ENCODE measurements at regions not wholly inside any gene's neighbourhood (a gene's known extent, or its start where the extent isn't known, plus 50 kb on each side); places are given as distances from the start of the nearest gene placed in this dataset.

DNA sequence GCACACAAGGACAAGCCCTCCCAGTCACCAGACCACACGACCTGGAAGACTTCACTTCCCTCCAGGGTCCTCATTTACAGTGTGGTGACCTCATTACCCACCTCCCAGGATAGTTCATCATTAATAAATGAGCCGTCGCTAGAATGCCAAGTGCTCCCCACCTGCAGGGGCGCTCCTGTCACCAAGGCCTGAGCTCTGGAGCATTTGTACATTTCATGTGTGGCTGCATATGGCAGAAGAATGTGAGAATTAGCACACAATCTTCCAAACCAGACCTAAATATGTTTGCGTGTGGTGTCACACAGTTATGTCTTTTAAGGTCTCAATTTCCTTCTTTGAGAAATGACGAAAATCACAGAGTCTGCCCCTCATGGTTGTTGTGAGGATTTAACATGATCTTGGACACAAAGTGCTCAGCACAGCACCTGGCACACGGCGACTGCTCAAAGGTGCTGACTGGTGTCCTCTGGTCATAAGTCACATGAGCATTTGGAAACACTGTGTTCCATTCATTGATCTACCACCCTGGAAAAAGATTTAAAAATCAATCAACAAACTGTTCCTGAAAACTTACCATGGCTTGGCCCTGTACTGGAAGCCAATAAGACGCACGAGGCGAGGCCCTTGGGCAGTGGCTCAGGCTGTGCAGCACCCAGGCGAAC is 150.6 kb upstream of the SPACA7 start:
- no peak for FAIRE-seq

DNA sequence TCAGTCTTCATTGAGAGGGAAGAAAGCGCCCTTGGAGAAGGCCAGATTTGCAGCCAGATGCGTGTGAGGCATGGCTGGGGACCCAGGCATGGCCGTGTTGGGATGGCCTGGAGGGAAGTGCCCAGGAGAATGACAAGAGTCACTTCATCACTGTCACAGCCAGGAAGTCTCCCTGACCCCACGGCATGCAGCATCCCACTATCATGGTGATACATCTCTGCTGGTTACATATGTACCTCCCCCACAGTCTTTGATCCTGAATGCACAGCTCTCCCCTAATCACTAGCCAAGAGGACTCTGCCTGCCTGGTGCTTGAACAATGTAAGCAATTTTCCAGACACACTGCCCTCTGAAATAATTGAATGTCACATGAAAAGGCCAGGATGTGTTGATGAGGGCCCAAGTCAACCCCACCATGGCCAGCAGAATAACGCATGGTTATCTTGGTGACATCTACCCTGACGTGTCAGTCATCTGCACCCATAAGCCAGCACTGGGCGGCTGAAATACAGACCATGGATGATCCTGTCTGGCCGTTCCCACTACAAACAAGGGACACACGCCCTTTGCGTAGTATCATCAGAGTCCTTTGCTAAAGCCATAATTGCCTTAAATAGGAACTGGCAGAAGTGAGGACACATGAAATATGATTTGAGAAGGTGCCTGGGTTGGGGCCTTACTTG is 149.7 kb upstream of the SPACA7 start:
- FAIRE-seq = no peak

DNA sequence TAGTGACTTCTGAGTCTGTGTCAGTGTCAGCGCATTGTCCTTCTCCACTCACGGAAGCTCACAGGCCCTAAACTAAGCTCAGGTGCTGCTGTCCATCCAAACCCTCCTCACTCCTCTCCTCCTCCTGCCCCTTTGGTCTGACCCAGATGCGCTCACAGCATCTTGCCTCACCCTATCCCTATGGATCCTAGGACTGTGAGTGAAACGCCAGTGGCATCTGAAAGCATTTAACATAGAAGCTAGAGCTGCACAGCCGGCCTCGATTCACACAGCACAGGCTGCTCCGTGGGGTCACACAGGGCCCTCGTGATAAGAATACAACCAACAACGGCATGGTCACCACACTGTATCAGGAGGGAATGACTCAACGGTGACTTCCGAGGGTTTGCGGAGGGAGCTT is 149.1 kb upstream of the SPACA7 start:
- FAIRE-seq = no peak

DNA sequence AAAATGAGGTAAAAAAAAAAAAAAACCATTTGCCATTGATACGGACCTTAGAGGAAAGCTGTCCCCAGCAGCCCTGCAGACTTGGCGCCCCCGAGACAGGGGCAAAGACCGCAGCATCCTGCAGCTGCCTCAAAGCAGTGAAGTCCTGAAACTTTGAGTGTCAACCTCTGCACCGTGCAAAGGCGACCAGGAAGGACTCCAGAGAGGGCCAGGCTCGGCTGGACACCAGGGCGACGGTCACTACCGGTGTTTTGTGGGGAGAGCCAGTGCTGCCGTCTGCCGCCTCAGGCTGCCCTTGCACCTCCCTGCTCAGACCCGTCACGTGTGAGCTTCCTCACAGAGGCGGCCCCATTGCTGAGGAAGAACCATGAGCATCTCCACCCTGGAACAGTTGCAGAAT is 146.7 kb upstream of the SPACA7 start:
- no peak for FAIRE-seq

DNA sequence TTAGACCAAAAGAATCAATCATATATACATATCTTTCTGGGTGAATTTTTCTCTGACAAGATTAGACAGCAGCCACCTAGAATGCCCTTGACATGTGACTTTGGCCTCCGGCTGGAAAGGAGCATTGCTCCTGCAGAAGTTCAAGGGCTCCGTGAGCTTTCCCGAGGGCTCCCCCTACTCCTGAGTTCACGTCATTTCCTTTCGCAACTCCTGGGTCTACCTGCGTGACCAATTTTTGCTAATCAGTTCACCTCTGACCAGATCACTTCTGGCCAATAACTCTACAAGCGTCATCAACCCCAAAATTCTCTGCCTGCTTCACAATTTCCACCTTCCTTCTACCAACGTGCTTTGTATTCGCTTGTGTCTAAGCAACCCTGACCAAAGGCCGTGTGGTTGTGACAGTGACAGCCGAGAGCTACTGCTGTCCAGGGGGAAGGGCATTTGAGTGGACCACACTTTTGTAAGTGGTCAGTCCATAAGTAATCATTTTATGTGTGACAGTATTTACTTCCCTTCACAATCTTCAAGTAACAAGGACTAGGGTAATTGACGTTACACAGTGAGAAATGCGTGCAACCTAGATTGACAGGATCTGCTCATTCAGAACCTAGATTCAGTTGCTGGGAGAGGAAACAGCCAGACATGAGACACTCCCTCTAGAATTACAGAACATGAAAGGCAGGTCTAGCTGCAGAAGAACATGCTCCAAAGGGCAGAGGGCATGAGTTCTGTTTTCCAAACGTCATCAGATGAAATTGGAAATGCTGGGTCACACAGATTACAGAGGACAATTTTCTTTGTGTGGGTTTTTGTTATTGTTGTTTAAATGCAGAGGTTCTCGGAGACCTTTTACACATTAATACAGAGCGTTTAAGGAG is 145.9 kb upstream of the SPACA7 start:
- no peak for FAIRE-seq

DNA sequence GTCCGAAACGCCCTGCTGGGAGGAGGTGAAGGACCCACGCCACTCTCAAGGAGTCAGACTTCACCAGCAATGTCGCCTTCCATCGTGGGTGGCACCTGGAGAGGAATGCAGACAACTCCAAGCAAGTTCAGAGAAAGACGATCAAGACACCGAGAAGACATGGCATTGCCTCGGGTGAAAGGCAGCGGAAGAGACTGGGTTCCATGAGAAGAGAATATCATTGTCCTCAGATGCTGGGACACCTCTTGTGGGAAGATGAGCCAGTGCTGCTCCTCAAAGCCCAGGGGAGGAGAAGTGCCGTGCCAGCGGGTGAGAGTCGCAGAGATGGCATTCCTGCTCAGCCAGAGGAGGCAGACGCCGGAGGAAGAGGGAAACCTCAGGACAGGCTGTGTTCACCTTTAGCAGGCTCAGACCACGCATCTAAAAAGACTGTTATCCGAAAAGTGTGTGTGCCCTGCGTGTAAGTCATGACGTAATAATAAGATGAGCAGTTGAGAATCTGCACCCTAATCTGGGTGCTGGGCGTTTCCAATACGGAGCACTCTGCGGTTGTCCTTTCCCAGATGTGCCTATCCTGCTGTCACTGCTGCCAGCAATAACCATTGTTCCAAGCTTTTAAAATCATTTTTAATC is 144.6 kb upstream of the SPACA7 start:
- no peak for FAIRE-seq

DNA sequence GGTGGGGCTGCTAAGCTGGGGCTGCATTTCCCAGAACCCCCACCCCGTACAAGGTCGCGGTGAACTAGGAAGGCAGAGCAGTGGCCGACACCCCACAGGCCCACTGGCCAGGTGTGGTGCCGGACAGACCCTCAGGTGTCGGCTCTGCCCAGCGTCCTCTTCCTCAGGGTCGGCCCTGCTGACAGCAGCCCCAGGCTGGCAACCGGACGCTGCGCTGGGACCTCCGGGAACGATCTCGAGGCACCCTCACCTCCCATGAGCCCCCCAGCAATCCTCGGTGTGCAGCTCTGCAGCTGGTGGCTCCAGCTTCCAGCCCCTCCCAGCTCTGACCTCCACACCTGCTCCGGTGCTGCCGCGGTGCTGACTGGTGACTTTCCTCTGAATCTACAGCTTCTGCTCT is 142.9 kb upstream of the SPACA7 start:
- no peak for FAIRE-seq

DNA sequence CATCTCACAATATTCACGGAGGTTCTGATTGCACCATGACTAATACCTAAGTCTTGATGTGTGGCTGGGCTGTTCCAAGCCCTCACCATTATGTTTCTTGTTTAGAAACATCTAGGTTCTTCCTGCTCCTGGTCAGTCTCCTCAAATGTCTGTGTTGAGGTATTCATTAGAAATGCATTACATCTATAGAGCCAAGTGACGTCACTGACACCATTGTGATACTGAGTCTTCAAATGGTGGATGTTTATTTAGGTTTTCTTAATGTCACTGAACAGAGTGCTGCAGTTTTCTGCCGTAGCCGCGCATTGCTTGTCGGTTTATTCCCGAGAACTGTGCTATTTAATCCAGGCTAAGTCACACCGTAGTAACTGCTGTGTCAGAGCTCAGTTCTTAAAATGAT is 142.4 kb upstream of the SPACA7 start:
- FAIRE-seq = no peak

DNA sequence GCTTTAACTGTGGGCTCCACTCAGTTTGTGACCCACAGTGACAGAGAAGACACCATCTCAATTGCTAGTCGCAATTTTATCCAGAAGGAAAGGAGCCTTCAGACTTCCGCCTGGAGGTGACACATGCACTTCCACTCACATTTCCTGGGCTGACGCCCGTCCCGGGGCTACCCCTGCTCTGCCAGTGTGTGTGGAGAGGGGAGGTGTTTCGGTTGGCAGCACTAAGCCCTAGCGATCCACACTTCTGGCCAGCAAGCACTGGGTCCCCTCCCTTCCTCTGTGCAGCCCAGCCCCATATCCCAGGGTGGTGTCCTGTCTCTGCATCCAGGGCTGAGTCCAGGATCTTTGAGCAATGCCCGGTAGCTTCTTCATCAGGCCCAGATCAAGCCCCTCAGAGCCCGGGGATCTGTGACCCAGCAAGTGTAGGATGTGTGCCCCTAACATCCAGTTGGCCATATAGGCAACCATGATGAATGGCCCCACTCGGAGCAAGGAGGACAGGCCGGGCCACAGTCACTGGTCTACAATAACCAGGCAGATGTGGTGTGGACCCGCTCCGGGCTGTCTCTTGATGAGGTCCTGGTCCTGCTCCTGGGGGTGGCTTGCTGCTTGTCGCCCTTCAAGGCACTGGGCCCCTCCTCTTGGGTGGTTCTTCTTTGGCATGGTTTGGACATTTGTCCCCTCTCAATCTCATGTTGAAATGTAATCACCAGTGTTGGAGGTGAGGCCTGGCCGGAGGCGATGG is 141.9 kb upstream of the SPACA7 start:
- no peak for FAIRE-seq

DNA sequence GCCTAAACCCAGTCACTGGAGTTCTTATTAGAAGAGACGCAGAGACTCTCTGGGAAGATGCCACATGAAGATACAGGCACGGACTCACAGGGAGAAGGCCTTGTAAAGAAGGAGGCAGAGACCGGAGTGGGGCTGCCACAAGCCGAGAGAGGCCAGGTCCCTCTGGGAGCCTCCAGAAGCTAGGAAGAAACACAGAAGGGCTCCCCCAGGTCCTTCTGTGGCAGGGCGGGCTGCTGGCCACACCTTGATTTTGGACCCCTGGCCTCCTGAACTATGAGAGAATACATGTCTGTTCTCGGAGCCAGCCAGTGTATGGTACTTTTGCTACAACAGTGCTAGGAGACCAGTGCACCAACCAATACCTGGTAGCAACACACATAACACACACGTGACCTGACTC is 140.1 kb upstream of the SPACA7 start:
- FAIRE-seq = no peak

DNA sequence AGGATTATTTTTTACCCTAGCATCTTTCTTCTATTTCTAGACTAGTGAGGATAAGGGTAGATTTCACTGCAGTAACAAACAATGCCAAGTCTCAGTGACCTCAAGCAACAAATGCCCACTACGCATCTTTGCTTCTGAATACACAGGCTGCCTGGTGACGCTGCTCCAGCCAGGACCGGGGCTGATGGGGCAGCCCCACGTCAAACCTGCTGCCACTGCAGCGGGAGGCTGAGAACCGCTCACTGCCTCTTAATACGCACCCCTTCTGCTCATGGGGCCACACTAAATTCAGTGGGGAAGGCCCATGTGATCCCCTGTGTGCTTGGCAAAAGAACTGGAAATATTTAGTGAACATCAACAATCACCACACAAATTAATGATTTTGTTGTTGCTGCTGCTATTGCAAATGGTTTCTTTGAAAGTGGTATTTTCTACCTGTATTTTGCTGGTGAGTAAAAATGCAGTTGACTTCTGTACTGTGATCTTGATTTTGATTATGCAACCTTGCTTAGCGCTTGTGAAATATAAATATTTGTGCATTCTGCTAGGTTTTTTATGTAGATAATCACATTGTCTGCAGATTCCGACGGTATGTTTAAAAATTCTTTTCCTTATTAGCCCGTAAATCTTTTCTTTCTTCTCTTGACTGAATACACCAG is 139.5 kb upstream of the SPACA7 start:
- no peak for FAIRE-seq

DNA sequence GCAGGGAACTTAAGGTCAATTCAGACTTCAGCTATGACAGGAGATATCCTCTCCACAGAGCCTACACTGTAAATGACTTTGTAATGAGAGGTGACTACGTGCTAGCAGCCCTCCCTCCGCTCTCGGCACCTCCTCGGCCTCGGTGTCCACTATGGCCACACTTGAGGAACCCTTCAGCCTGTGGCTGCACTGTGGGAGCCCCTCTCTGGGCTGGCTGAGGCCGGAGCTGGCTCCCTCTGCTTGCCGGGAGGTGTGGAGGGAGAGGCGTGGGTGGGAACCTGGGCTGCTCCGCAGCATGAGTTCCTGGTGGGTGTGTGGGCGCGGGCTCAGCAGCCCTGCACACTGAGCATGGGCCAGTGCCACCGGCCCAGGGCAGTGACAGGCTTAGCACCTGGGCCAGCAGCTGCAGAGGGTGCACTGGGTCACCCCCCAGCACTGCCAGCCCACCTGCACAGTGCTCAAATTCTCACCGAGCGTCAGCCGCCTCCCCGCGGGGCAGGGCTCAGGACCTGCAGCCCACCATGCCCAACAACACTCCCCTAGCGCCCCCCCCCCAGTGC is 137.6 kb upstream of the SPACA7 start:
- FAIRE-seq = no peak

DNA sequence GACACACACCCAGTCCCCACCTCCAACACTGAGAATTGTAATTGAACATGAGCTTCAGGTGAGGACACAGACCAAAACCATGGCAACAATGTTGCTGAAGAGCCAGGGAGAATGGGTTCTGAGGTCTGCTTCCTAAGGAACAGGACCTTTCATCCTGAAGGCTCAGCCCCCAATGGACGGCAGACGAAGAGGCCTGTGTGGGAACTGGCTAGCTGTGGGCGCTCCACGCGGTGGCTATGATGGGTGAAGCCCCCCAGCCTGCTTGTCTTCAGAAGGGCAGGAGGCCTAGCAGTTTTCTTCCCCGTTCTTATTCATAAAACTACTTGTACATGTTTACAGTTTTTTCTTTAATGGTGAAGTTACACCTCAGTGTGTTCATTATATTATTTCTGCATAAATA is 136.1 kb upstream of the SPACA7 start:
- no peak for FAIRE-seq

DNA sequence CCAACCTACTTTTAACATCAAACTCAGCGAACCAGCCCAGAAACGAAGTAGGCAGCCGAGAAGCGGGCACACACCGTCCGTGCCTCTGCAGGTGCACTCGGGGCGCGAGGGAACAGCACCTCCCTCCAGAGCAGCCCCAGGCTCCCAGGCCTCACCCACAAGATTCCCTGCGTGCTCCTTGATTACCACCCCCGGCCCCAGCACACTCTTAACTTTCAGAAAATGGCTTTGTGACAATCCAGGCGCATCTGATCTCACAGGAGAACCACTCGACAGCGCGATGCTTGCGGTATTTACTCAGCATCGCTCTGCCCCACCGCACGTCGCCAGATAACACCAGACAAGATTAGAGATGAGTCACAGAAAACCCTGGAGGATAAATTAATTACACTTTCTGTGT is 134.9 kb upstream of the SPACA7 start:
- FAIRE-seq = no peak

DNA sequence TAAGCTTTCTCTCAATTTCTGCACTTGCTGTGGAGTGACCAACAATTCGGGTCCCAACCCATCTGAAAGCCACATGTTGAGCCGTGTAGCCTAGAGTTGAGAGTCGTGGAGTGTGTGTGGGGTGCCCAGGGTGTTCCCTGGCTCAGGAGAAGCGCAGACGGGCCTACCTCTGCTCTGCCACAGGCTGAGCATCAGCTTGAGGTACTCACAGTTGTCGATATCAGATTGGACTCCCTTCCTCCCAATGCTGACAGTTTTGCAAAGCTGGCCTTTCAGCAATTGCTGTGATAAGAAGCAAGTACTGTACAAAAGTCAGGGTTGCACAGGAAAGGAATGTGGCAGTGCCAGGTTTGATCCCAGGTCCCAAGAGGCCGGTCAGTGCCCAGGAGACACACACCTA is 133.4 kb upstream of the SPACA7 start:
- FAIRE-seq = no peak

DNA sequence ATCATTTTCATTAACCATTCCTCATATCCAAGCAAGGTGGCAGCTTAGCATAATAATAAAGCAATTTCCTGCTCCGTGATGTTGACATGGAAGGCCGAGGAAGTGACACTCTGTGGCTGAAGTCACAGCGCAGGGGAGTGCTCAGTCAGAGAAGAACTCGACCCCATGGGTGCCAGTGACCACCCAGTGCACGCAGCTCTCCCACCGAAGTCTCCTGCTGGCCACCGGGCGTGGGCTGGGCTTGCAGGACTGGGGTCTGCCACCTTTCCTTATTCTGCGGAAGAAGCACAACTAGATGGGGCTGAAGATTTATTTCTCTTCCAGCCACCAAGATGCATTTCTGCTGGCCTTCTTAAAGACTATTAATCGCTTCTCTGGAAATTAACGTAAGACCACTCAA is 132.1 kb upstream of the SPACA7 start:
- FAIRE-seq = no peak

DNA sequence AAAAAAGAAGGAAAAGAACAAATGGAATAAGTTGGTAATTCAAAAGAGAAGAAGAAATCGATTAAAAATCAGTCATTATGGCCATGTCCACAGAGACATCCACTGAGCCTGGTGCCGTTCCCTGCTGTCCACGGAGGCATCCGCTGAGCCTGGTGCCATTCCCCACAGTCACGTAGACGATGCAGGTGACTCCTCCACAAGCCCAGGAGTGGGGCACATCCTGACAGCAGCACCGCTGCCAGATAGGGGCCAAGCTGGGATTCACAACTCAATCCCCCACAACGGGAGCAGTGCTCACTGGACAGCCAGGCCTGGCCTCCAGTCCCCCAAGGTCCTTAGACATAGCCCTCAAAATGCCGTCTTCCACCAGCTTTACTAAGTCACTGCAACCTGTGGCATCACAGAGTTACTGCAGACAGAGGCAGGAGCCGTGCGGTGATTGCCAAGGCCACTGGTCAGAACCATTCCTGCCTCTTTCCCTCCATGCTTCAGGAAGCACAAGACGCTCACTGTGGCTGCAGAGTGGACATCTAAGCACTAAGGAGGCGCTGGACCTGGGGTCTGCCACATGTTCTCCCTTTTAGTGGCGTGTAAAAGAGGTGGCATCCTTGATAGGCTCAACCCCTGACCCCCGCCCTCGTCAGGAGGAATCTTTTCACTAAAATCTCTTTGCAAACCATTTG is 131.5 kb upstream of the SPACA7 start:
- no peak for FAIRE-seq

DNA sequence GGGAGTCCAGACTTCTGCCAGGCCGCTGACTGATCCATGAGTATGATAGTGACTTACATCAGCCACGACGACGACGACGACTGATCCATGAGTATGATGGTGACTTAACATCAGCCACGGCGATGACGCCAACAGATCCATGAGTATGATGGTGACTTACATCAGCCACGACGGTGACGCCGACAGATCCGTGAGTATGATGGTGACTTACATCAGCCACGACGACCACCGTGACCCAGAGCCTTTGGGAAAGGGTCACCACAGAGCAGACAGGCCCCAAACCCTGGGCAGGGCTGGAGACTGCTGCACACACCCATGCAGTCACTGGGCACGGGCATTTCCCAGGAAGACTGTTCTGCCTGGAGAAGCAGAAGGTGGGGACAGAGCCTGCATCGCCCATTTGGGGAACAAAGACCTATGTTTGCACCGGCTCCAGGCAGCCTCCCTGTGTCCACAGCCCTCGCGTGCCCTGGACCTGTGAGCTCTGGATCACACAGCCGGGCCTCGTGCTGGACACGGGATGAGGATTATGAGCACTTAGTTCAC is 130.9 kb upstream of the SPACA7 start:
- FAIRE-seq = no peak

DNA sequence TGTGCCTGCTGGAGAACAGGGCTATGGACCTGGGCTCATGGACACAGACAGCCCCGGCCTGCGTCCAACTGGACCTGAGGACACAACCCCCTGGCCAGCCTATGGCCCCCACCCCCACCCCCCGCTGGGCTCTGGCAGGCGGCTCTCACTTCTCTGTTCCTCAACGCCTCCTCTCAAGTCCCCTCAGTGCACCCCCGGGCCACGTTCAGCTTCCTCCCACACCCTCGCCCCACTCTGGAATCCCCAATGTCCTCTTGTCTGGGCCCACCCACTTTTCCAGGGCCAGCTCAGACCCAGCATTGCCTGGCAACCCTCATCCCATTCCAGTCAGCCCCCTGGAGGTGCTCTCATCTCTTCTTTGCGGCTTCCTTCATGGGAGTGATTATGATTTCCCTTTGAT is 130.2 kb upstream of the SPACA7 start:
- FAIRE-seq = no peak

DNA sequence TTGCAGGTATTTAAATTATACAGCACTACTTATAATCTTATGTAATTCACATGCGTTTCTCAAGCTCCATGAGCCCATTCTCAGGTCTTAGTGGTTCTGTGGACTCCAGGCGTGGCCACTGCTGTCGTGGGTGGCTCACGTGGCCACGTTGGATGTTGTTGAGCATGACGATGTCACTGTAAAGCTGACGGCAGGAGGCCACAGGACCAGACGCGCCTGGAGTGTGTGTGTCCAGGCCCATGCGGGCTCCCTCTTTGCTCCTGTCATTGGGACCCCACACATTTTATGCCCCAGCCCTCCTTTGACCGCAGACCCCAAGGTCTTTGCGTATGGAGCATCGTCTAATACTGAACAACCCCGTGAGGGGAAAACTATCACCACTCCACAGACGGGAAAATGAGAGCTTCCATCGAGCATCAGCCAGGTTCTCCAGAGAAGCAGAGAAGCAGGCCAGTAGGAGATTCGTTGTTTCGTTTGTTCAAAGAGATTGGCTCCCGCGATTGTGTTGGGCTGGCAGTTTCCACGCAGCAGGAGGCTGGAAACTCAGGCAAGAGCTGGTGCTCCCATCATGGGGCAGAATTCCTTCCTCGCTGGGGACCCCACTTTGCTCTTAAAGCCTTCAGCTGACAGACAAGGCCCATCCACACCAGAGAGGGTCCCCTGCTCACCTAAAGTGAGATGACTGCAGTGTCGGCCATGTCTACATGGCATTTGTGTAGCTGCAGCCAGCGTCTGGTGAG is 129.3 kb upstream of the SPACA7 start:
- no peak for FAIRE-seq

All from endometrium (tissue), 2 donors.